Activated T-helper 1 cell treated with Interleukin-2 at 50 U/mL for 16 hours (primary cell): ENCODE measurements at regions not wholly inside any gene's neighbourhood (a gene's known extent, or its start where the extent isn't known, plus 50 kb on each side); places are given as distances from the start of the nearest gene placed in this dataset.

ENCODE experiments used
- DNase-seq: peaks from one replicate; pipeline ENCODE4 v3.0.0-alpha.2; 2020; ENCODE audit warnings: low read depth

DNA sequence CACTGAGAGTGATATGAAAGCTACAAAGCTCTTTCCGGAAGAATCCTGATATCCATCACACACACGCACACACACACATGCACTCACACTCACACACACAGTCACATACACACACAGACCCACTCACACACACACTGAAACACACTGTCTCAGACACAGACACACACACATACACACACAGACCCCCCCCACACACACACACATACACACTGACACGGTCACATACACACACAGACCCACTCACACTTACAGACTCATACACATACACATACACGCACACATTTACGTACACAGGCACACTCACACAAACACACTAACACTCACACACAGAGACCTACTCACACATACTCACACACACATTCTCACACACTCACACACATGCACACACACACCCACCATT, 58.6 kb downstream of the LIG4 start:
- no peak for DNase-seq

DNA sequence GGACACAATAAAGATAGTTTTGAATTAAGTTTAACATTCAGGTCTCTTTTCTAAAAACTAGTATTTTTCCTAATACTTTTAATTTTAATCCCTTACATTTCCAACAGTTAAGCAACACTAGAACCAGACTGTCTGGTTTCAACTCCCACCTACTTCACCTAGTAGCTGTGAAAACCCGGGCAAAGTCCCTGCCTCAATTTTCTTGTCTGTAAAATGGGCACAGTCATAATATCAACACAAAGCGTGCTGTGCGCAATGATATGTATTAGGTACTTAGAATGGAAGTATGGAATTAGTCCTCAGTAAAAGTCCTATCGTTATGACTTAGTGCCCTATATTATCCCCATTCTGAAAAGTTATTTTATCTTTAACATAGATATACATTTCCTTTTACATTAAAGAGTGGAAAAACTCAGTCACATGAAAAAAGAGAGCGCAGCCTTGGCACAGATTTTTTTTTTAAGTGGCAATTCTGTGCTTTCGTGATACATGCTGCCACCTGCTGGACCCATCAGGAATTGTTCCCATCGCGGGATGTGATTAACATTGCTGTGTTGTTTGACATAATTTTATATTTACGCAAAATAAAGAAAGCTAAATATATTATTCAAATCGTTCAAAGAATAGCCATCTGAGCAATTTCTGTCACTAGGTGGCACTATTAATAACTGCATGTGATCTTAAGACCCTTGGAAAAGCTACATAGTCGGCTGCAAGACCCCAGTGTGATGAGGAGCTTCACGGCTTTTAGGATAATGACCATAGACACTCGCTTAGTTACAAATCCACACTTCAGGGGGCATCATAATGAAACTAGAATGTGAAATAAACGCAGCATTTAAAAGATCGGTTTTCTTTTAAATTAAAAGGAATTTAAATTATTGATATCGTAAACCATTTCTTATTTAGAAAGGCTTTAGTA, 59.9 kb downstream of the LIG4 start:
- peak; percentile 16 for DNase-seq

DNA sequence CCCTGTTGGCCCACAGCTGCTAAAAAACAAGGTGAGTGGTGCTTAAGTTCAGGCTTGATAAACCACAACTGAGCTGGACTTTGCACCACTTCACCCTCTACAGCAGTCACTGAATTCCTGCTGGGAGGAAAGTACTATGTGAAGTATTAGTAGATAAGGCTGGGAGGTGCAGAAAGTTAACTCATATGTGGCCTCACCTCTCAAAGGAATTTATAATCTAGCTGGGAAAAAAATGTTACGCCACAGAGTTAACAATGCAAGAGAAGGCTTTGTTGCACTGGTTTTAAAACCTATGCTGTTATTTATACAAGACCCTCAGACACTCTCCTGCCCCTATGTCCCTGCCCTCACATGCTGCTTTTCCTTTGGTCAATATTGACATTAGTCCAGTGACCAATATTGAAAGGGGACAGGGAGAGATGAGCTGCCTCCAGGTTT, 60.9 kb downstream of the LIG4 start:
- no peak for DNase-seq

DNA sequence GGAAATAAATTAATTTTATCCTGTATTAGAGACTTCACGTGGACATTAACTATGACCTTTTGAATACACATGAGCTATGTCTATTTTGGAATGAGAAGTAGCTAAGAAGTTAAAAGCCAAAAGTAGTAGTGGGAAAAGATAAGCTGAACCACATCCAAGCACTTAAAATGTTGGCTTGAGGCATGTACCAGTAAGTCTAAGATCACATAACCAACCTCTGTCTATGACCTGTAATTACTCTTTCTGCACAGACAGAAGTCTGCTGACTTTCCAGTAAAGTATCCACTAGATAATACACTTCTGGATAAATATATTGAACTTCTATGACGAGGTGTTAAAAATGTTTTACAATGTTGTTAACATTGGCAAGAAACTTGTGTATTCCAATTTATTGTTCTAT, 68.7 kb downstream of the LIG4 start:
- DNase-seq: no peak

DNA sequence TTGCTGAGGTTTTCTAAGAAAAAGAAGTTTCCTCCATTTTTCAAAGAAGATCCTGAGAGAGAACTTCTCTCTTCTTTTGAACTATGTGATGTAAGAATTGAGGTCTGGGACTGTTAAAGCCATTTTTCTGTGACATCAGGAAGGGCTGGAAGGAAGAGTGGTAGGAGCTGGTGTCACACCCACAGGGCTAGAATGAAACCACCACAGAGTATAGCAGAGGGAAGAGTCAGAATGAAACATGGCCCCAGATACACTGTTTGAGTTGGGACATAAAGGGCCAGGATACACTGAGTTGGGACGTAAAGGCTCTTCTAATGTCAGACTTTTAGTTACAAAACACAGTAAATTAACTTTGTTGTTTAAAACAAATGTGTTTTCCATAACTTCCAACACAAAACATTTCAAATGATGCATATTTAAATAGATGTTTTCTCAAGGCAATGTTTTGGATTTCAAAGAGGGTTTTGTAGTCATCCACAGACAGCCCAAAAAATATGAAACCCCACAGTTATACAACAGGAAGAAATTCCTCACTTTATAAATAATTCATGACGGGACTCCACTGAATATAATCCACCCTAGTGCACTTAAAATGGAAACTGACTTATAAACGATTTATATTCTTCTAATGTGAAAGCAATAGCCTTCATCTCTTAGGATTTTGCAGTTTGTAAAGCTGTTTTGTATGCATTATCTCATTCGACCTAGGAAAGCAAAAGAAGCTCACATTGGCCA, 72.5 kb downstream of the LIG4 start:
- DNase-seq: no peak

DNA sequence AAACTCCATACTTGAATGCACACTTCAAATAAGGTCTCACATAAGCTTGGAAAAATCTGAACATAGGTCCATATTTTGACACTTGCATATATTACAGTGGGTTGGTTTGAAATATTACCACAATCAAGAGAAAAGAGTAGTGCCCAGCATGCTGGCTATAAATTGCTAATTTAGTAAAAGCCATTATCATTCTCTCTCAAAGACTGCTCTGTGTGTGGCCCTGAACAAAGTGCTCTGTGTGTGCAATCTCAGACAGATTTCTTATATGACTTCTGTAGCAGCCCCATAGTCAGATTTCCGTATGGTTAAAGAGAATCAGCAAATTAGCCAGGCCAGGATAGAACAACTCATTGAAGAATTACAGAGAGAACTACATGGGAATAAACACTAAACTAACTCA, 78.2 kb downstream of the LIG4 start:
- no peak for DNase-seq

DNA sequence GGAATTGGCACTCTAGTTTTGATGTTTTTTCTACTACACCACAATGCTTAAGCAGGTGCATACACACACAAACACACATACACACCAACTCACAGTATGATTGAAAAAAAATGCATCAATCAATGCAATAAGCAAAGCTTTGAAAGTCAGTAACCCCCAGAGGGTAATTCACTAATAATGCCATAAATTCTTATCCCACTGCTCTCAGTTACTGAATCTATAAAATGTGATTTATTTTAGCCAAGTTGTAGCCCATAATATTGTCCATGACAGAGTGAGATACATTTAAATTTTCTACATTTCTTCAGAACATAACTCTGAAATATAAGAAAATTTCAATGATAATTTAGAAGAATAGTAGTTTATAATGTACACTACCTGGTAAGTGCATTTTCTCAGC, 87.9 kb downstream of the LIG4 start:
- no peak for DNase-seq

DNA sequence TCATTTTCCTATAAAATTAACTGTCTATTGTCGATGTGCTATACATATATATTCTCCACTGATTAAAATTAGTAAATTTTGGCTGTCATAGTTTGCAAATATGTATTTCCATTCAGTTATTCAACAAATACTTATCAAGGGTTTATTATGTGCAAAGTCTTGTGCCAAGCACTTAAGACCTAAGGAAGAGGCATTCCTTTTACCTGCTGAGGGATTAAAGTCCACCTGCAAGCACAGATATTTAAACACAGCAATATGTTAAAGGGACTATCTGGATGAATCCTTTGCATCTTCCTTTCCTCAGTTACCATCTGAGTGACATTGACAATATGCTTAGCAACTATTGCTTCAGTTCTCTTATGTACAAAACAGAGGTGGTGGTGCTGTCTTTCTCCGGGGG, 89.3 kb downstream of the LIG4 start:
- no peak for DNase-seq

DNA sequence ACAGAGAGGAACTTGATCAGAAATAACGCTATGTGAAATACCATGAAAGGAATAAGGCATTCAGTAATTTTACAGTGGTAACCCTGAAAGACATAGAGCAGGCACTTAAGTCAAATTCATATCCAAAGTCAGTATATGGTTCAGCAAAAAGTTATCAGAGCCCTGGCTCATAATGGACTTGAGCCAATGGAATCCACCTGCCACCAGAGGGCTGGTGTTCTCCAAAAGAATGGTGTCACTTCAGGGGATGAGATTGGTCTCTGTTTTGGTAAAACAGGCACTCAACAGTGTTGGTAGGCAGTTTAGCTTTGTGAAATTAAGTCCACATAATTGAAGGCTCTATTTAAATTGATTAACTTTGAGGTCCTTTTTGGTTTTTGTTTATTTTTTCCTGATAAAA, 93.9 kb downstream of the LIG4 start:
- no peak for DNase-seq

DNA sequence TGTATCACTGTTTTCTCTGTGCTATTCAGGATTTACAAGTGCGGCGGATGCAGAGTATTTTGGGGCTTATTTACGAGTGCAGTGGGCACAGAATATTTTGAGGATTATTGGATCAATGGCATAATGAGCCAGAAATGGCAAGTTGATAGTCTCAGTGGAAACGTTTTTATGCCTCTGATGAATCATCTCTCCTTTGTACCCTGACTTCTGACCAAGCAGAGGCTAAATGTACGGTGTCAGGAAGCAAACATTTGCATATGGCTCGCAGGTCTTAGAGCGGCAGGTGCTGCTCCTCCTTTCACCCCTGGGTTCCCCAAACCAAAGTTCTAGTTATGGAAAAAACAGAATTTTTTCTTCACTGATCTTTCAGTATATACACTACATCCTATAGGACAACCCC, 94.5 kb downstream of the LIG4 start:
- no peak for DNase-seq

DNA sequence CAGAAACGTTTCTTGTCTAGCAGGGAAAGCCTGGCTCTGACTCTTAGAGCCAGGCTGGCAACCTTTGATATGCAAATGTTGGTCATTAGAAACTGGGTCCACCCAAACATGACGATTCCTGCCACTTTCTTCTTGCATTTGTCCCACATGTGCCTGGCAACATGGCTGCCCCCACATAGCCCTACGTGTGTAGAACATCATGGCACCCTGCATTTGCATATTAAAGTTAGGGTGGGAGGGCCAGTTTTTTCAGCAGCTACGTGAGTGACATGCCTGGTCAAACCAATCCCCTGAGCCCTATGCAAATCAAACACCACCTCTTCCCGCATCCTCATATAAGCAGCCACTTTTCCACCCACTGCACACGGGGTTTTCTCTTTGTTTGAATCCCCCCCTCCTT, 95.0 kb downstream of the LIG4 start:
- no peak for DNase-seq

DNA sequence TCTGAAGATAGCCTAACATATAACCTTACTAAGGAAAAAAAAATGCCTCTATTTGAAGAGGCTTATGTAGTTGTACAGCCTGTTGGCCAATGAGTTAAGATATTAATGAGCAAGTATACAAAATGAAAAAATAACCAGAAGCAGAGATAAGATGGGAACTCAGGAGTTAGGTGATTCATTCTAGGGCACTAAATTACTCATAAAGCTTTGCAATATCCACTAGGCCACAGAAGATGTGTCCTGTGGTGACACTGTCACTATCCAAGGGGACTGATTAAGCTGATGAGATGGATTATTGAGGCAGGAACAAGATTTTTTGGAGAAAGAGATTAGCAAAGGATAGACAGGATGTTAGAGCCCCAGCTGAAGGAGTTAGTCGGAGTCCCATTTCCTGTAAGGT, 99.6 kb downstream of the LIG4 start:
- no peak for DNase-seq

DNA sequence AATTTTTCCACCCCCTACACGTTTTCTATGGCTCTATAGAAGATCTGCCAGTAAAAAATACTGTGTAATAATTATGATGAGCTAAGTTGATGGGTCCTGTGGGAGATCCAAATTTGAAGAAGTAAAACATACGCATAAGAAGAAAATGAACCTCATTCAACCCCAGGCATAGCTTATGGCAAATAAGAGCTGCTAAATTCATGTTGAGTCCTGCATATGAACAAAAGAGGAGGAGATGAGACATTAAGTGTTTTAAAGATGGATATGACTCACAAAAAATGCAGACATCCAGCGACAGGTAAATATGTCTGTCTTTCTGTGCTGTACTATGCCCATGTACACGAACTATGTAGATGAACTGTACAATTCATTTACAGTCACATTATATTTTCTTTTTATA, 101.9 kb downstream of the LIG4 start:
- no peak for DNase-seq

DNA sequence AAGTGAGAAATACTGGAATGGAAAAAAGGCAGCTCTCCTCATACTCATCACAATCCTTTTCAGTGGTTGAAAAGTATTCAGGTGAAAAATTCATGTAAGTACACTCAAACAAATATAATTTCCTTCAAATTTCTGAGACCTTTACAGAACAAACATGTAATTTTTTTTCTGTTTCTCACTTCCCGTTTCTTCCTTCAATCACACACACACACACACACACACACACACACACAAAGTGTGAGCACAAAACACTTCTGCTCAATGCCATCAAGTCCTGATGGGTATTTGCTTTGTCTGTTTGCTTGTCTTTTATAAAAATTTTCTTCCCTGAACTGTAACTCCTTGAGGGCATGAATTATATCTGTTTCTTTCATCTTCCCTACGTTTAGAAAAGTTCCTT, 110.6 kb downstream of the LIG4 start:
- DNase-seq: no peak

DNA sequence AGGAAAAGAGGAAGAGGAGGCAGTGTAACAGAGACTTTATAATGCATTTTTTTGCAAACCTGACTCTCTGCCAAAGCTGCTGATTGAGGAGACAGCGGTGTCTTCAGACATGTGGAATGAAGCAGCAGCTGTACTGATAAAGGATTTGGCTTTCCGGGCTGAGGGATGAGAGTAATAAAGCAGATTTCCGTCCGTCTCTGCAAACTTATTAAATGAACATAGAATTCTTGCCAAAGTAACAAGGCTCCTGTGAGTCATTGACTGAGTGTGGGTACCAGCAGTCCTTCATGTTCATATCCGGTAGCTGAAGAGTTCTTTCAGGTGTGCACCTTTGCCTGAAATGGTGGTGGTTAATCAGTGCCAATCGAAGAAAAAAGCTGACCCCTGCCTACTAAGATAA, 112.6 kb downstream of the LIG4 start:
- no peak for DNase-seq

DNA sequence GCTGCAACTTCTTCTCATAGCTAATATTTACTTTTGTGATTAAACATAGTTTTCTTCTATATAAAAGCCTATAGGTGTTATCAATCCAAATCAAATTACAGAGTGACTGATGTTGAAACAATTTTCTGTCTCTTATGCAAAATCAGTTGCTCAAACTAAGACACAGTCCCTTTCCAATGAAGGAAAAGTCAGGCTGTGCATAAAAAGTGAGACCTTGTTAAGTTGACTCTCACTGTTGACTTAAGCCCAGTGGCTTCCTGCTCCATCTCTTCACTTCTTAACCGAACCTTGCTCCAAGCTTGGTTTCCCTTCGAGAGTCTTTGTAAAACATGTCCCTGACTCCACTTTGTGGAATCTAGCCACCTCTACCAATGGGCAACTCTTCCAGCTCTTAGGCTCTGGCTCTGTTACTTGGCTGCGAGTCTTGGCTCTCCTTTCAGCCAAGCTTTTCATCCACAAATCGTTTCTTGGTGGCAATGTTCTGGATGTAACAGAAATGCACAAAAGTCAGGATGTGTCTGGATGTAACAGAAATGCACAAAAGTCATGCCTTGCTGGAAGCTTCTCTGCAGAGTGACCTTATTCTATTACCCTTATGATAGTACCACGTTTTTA, 118.9 kb downstream of the LIG4 start:
- DNase-seq: no peak

DNA sequence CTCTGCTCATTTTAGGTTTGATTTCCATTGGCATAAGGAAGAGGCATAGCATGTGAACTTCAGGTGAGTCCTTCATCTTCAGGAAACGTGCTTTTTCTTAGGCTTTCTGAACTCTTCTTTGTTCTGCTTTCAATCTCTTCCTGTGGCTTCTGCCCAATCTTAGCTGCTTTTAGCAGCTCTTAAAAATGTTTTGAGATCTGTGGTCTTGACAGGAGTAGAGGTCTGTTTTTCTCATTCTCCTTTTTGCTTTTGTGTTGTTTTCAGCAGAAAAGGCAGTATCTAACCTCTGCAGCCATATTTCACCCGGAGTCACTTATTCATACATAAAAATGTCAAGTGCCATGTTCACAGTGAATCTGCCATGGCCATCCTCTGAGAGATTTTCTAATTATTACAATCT, 120.3 kb downstream of the LIG4 start:
- no peak for DNase-seq

DNA sequence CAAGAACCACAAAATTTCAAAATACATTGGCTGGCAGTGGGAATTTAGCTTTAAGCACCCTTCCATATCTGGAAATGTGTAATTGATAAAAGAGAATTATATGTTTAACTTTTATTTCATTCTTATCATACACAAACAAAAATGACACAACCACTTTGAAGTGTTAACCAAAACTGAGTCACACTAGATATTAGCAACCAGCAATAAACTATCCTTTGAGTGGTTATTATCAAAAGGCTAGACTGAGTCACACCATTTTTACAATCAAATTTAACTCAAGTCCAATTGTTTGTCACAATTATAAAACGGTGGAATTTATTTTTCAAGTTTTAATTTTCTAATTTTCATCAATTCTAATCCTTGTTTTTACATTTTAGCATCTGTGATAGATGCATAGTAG, 121.7 kb downstream of the LIG4 start:
- DNase-seq: no peak

DNA sequence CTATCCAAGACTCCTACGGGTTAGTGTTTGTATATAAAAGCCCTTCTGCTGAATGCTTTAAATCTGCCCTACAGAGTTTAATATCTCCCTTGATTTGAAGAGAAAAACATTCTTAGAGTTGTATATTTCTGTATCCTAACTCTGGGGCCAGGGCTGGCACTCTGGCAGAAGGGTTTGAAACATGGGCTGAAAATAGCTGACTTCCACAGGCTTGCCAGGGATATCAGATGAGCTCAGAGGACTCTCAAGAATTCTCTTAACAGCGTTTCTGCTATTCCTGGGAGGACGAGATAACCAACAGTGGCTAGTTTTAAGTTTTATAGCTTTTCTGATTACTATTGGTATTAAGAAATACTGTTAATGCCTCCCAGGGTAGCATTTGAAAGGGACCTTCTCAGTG, 127.5 kb downstream of the LIG4 start:
- no peak for DNase-seq

DNA sequence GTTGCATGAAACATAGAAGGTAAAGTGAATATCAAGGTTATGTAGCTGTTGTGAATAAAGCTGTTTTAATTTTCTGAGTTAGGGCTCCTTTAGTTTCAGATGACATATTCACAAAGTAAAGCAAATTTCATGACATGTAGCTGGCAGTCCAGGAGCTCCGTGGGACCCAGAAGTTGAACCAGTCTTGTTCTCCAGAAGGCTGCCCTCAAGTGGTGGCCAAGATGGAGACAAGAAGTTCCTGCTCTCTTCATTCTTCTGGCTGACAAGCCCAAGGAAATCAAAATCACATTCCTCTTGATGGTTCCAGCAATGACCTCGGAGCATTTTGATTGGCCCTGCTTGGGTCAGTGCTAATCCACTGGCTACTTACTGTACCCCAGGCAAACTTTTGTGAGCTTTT, 128.7 kb downstream of the LIG4 start:
- DNase-seq: no peak

DNA sequence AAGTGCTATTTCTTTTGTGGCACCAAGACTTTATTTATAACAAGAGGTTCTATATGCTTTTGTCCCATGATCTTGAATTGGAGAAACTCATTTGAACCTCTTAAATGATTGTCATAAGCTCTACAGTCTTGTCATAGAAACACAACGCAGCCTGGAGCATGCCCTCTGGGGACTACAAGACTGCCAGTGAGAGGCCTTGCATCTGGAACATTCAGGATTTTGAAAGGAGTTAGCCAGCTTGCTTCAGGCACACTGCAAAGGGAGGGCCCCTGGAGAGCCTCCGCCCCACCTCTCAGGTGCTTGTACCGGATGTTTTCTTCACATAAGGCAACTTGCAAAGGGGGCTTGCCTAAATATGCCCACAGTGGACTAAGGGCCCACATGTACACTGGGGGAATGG, 130.5 kb downstream of the LIG4 start:
- no peak for DNase-seq

DNA sequence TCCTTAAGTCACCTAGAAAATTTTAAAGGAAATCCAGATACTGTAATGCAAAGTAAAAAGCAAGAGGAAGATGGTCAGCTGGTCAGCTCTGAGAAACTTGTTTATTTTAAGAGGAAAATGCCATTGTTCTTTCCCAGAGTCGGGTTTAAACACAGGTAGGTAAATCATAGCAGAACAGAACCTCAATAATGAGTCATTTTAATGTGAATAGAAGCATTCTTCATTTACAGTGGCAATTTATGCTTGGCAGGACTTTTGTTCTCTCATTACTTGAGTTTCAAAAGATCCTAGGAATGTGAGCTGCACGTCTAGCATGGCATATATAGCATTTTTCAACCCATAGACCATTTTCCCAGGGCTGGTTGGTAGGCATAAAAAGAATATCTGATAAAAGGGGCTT, 132.3 kb downstream of the LIG4 start:
- DNase-seq: no peak

DNA sequence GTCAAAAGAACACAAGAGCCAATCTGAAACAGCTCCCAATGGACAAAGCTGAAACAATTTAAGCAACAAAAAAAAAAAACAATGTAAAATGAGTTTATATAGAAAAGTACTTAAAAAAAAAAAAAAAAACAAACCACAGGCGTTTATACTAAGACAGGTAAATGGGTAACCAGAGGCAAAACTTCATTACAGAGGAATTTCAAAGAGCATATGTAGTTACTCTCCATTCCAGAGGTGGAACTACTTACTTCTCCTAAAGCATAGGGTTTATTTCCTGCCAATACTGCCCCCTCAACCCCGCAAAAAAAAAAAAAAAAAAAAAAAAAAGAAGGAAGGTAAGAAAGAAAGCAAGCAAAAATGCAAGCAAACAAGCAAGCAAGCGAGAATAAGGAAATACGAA, 132.9 kb downstream of the LIG4 start:
- DNase-seq: no peak
